Sigmoid colon (tissue), 3 donors: ENCODE measurements at regions not wholly inside any gene's neighbourhood (a gene's known extent, or its start where the extent isn't known, plus 50 kb on each side); places are given as distances from the start of the nearest gene placed in this dataset.

Source experiments
- POLR2A ChIP-seq, 2 donors: fragments of 450-650 bp; IDR thresholded peaks; one replicate each; pipeline ENCODE4 v1.6.1; 2016; ENCODE audit warnings: antibody characterized with exemption in 2 of 2, mild to moderate bottlenecking in 2 of 2, moderate library complexity in 2 of 2
- TF ChIP-seq, protein P1 (sequence below), 4 experiments: fragments of 450-650 bp in 3 of 4; fragments of 200-600 bp in 1 of 4; IDR thresholded peaks; one replicate each; pipeline ENCODE4 v1.5.1; 2016 to 2019; ENCODE audit warnings: antibody characterized with exemption in 4 of 4, mild to moderate bottlenecking in 3 of 4, moderate library complexity in 2 of 4

DNA sequence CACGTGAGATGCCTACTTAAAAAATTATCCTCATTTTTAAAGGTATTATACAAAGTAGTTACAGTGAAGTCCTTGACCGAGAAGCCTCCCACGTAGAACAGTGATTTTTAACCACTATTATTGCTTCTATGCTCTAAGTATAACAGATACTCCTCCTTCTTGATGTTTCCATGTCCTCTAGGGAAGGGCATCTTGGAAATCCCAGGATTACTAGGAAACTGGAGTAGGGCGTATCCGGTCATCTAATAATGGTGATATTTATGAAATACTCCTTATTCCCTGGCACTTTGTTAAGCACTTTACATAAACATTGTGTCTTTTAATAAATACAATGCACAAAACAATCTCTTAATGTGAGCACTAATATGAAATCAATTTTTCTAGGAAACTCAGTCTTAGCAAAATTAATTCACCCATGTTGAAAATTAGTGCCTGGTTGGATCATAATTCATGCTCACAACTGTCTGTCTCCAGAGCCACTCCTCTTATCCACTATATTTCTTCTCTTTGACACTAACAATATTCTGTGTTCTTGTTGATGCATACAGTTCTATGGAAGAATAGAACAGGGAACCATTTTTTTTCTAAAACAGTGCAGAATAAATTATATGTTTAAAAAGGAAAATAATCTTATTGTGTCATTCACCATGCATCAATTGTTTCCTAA is 128.6 kb upstream of the SEMA3E start:
- TF ChIP-seq, protein P1, sequence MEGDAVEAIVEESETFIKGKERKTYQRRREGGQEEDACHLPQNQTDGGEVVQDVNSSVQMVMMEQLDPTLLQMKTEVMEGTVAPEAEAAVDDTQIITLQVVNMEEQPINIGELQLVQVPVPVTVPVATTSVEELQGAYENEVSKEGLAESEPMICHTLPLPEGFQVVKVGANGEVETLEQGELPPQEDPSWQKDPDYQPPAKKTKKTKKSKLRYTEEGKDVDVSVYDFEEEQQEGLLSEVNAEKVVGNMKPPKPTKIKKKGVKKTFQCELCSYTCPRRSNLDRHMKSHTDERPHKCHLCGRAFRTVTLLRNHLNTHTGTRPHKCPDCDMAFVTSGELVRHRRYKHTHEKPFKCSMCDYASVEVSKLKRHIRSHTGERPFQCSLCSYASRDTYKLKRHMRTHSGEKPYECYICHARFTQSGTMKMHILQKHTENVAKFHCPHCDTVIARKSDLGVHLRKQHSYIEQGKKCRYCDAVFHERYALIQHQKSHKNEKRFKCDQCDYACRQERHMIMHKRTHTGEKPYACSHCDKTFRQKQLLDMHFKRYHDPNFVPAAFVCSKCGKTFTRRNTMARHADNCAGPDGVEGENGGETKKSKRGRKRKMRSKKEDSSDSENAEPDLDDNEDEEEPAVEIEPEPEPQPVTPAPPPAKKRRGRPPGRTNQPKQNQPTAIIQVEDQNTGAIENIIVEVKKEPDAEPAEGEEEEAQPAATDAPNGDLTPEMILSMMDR (IDR thresholded peaks at IDR 0.05): no peak
- TF ChIP-seq POLR2A (IDR thresholded peaks at IDR 0.05): no peak
